H1 (cell line): ENCODE measurements at regions not wholly inside any gene's neighbourhood (a gene's known extent, or its start where the extent isn't known, plus 50 kb on each side); places are given as distances from the start of the nearest gene placed in this dataset.

Source experiments
- RXRA ChIP-seq: IDR thresholded peaks from 2 replicates; pipeline ENCODE4 v1.6.1; 2011; ENCODE audit warnings: low read depth, mild to moderate bottlenecking, low read length, moderate library complexity; ENCODE audit not compliant: insufficient read depth
- TF ChIP-seq, protein P1 (sequence below): IDR thresholded peaks from 2 replicates; pipeline ENCODE4 v1.6.1; 2012; ENCODE audit warnings: low read length, inconsistent platforms

GRCh38 chr13:52947921-52948373, 80.7 kb upstream of the OLFM4 start (continued):
- TF ChIP-seq, protein P1, sequence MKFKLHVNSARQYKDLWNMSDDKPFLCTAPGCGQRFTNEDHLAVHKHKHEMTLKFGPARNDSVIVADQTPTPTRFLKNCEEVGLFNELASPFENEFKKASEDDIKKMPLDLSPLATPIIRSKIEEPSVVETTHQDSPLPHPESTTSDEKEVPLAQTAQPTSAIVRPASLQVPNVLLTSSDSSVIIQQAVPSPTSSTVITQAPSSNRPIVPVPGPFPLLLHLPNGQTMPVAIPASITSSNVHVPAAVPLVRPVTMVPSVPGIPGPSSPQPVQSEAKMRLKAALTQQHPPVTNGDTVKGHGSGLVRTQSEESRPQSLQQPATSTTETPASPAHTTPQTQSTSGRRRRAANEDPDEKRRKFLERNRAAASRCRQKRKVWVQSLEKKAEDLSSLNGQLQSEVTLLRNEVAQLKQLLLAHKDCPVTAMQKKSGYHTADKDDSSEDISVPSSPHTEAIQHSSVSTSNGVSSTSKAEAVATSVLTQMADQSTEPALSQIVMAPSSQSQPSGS: no peak
- TF ChIP-seq RXRA: no peak
